ENCODE measurements at regions not wholly inside any gene's neighbourhood (a gene's known extent, or its start where the extent isn't known, plus 50 kb on each side); places are given as distances from the start of the nearest gene placed in this dataset.

DNA sequence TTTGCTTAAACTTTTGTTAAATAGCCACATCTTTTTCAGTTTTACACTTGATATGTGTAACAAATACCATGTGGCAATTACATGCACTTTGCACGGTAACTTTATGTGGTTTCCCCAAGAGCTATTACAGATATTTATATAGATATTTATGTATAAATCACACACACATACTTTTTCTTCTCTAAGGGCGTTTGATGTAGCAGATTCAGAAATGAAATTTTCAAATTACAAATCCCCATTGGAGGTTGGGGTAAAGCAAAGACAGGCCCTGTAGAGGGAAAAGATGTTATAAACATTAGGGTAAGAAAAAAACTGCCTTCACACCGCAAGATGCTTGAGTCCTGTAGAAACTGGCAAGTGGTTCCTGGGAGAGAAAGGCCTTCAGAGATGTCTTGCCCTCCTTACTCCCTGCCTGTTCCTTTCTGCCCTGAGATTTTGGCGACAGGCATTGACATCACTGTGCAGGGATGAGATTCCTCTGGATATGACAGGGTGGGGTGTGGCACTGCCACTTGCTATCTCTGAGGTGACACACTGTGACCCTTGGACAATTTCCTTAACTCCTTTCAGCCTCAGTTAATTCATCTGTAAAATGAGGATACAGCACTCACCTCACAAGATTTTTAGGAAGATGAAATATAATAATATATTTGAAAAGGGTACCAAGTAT, 177.9 kb upstream of the TUT7 start:
- WGBS, 3 donors, result 78 to 81% (median 78%) methylated on average over 4 of the region's 4 CpGs
- H3K4me3 ChIP-seq (ENCODE audit: low read depth in 1 of 3, low read length in 3 of 3), result no peak overlapping the region
- no peak overlapping the region for H3K27ac ChIP-seq (ENCODE audit: low read depth in 1 of 3, low read length in 2 of 3)
- FAIRE-seq (no peak), DNase-seq (no peak)
- H3K4me1 ChIP-seq (ENCODE audit: control insufficient read depth in 3 of 3, insufficient read depth in 2 of 3, low read depth in 1 of 3, low read length in 2 of 3), result no peaks in the 10 kb centered on the region
- H3K9me3 ChIP-seq (ENCODE audit: control insufficient read depth in 2 of 2, insufficient read depth in 1 of 2, low read depth in 1 of 2, low read length in 1 of 2), result no peaks in the 10 kb centered on the region
- H3K27me3 ChIP-seq (ENCODE audit: control insufficient read depth in 3 of 3, insufficient read depth in 3 of 3, low read length in 3 of 3), result peaks cover 0 to 2% (median 0%) of the 10 kb centered on the region in 3 donors
- H3K36me3 ChIP-seq (ENCODE audit: control insufficient read depth in 3 of 3, insufficient read depth in 2 of 3, low read depth in 1 of 3, low read length in 3 of 3), result no peaks in the 10 kb centered on the region

DNA sequence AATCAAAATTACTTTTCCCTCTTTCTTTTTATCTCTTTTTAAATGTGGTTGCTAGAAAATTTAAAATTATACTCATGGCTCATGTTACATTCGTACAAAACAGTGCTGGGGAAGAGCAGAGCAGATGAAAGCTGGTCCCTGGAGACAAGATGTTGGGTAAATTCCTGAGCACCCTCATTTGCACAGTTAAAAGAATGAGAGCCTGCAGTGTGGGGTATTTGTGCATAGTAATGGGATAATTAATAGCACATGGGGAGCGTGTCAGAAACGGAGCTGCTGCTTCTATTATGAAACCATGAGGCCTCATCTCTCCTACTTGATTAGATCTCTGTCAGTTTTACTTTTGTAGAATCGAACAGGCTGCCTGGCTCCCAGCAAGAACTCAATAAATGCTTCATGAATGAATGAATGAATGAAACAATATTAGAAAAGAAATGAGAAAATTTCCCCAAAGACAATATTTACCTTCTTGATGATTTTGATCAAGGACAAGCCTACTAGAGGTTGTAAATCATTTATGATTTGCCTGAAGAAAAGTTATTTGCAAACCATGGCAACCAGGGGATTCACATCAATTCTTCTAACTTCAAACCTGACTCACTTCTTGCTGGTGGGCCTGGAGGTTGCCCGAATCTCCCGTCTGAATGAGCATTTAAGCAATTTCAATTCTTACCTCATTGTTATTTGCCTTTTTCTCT, 177.2 kb upstream of the TUT7 start:
- WGBS, 3 donors, result 73 to 85% (median 80%) methylated on average over 6 of the region's 6 CpGs
- DNase-seq (no peak), FAIRE-seq (no peak)
- H3K9me3 ChIP-seq (ENCODE audit: control insufficient read depth in 2 of 2, insufficient read depth in 1 of 2, low read depth in 1 of 2, low read length in 1 of 2), result no peaks in the 10 kb centered on the region
- H3K27ac ChIP-seq (ENCODE audit: low read depth in 1 of 3, low read length in 2 of 3), result no peak overlapping the region
- H3K4me1 ChIP-seq (ENCODE audit: control insufficient read depth in 3 of 3, insufficient read depth in 2 of 3, low read depth in 1 of 3, low read length in 2 of 3), result no peaks in the 10 kb centered on the region
- H3K36me3 ChIP-seq (ENCODE audit: control insufficient read depth in 3 of 3, insufficient read depth in 2 of 3, low read depth in 1 of 3, low read length in 3 of 3), result no peaks in the 10 kb centered on the region
- peaks cover 0 to 2% (median 0%) of the 10 kb centered on the region in 3 donors for H3K27me3 ChIP-seq (ENCODE audit: control insufficient read depth in 3 of 3, insufficient read depth in 3 of 3, low read length in 3 of 3)
- no peak overlapping the region for H3K4me3 ChIP-seq (ENCODE audit: low read depth in 1 of 3, low read length in 3 of 3)

DNA sequence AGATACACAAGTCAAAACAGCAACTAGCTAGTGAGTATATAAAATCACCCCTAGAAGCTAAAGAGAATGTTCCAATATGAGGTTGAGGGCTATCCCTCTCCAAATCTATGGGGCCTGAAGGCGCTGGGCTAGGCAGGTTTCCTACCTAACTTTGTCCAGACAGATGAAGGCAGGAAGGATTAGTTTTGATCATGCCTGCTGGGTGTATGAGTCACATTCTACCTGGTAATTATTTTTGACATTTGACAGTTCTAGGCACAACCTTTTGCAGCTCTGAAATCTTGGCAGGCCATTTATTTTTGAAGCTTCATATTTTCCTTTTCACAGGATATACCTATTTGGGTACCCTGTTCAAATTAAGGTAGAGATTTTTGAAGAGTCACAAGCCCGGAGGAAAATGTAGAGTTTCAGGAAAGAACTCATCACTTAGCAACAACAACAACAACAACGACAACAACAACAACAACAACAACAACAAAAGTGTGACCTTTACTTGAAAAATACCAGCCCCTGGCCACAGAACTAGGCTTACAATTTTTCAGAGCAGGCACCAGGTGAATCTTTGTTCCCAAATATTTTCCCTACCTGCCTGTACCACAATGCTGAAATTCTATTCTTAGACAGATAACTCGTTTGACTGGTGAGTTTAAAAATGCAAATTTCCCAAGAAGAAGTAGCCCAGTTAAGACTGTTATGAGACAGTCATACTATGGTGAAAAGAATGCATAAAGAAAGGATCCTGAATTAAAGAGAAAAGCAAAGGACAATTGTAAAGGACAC, 175.5 kb upstream of the TUT7 start:
- no peak overlapping the region for H3K27ac ChIP-seq (ENCODE audit: low read depth in 1 of 3, low read length in 2 of 3)
- H3K9me3 ChIP-seq (ENCODE audit: control insufficient read depth in 2 of 2, insufficient read depth in 1 of 2, low read depth in 1 of 2, low read length in 1 of 2), result no peaks in the 10 kb centered on the region
- DNase-seq (no peak), FAIRE-seq (no peak)
- H3K27me3 ChIP-seq (ENCODE audit: control insufficient read depth in 3 of 3, insufficient read depth in 3 of 3, low read length in 3 of 3), result peaks cover 0 to 2% (median 0%) of the 10 kb centered on the region in 3 donors
- no peaks in the 10 kb centered on the region for H3K36me3 ChIP-seq (ENCODE audit: control insufficient read depth in 3 of 3, insufficient read depth in 2 of 3, low read depth in 1 of 3, low read length in 3 of 3)
- no peaks in the 10 kb centered on the region for H3K4me1 ChIP-seq (ENCODE audit: control insufficient read depth in 3 of 3, insufficient read depth in 2 of 3, low read depth in 1 of 3, low read length in 2 of 3)
- 57 to 67% (median 59%) methylated on average over 4 of the region's 4 CpGs for WGBS, 3 donors
- no peak overlapping the region for H3K4me3 ChIP-seq (ENCODE audit: low read depth in 1 of 3, low read length in 3 of 3)

DNA sequence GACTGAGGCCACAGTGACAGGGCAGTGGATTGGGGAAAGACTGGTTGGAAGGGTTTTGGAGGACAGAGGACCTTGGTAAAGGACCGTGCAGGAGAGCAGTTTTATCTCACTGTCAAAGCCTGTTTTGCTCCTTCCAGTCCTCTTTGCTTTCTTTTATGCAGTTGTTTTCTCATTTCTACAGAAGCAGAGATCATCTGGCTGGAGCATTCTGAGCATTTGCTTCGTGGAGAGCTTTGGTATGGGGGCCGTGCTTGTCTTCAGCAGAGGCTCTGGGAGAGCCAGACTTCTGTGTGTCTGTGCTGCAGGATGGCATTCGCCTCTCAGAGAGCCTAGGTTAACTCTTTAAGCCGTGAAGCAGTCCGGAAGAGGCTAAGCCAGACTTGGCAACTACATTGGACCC, 171.8 kb upstream of the TUT7 start:
- no peak overlapping the region for H3K27ac ChIP-seq (ENCODE audit: low read depth in 1 of 3, low read length in 2 of 3)
- DNase-seq, result no peak
- H3K9me3 ChIP-seq (ENCODE audit: control insufficient read depth in 2 of 2, insufficient read depth in 1 of 2, low read depth in 1 of 2, low read length in 1 of 2), result no peaks in the 10 kb centered on the region
- no peak for FAIRE-seq
- WGBS, 3 donors, result 53 to 62% (median 56%) methylated on average over 6 of the region's 6 CpGs
- H3K27me3 ChIP-seq (ENCODE audit: control insufficient read depth in 3 of 3, insufficient read depth in 3 of 3, low read length in 3 of 3), result no peaks in the 10 kb centered on the region
- no peak overlapping the region for H3K4me3 ChIP-seq (ENCODE audit: low read depth in 1 of 3, low read length in 3 of 3)
- H3K36me3 ChIP-seq (ENCODE audit: control insufficient read depth in 3 of 3, insufficient read depth in 2 of 3, low read depth in 1 of 3, low read length in 3 of 3), result no peaks in the 10 kb centered on the region
- H3K4me1 ChIP-seq (ENCODE audit: control insufficient read depth in 3 of 3, insufficient read depth in 2 of 3, low read depth in 1 of 3, low read length in 2 of 3), result no peaks in the 10 kb centered on the region

DNA sequence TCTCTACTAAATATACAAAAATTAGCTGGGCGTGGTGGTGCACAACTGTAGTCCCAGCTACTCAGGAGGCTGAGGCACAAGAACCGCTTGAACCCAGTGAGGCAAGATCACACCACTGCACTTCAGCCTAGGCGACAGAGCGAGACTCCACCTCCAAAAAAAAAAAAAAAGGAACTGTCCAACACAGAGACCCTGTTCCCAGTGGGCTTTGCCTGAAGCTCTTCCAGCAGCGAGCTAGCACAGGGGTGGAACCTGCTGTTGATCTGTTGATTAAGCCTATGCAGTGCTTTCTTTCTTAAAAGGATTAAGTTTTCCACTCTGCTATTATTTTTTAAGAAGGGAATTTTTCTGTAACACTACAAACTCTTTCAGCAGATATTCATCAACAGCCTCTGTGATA, 171.0 kb upstream of the TUT7 start:
- DNase-seq, result no peak
- Histone ChIP-seq H3K27me3 (ENCODE audit: control insufficient read depth in 3 of 3, insufficient read depth in 3 of 3, low read length in 3 of 3) (no peaks in the 10 kb centered on the region), H3K4me3 (ENCODE audit: low read depth in 1 of 3, low read length in 3 of 3) (no peak overlapping the region), H3K9me3 (ENCODE audit: control insufficient read depth in 2 of 2, insufficient read depth in 1 of 2, low read depth in 1 of 2, low read length in 1 of 2) (no peaks in the 10 kb centered on the region), H3K4me1 (ENCODE audit: control insufficient read depth in 3 of 3, insufficient read depth in 2 of 3, low read depth in 1 of 3, low read length in 2 of 3) (no peaks in the 10 kb centered on the region), H3K36me3 (ENCODE audit: control insufficient read depth in 3 of 3, insufficient read depth in 2 of 3, low read depth in 1 of 3, low read length in 3 of 3) (no peaks in the 10 kb centered on the region), H3K27ac (ENCODE audit: low read depth in 1 of 3, low read length in 2 of 3) (no peak overlapping the region)
- no peak for FAIRE-seq
- 77 to 82% (median 80%) methylated on average over 5 of the region's 5 CpGs for WGBS, 3 donors

DNA sequence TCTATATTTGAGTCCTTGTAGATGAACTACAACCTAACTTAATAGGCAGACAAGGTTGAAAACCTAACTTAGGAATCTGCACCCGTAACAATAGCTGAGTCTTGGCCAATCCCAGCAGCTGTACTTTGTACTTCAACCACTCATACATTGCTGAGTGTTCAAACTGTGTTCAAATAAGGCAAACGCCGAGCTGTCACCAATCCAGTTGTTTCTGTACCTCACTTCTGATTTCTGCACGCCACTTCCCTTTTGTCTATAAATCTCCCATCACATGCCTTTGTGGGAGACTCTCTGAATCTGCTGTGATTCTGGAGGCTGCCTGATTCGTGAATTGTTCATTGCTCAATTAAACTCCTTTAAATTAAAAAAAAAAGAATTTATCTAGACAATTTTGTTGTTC, 167.8 kb upstream of the TUT7 start:
- 25 to 52% (median 35%) methylated on average over 5 of the region's 5 CpGs for WGBS, 3 donors

DNA sequence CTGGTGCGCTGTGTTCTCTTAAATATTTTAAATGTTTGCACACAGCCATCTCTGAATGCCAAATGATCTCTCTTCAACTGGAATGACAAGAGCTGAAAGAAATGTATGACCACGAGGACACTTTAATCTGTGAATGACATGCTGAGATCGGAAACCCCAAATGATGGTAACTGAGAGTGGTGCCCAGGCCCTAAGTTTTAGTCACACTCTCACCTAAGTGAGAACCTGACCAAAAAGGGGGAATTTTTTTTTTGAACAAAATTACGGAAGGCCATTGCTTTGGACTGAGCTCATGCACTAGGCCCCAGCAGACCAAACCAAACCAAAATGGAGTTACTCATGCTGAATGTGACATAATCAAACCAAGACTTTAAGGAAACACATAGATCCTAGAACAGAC, 167.1 kb upstream of the TUT7 start:
- no peak overlapping the region for H3K4me3 ChIP-seq (ENCODE audit: low read depth in 1 of 3, low read length in 3 of 3)
- 84 to 91% (median 90%) methylated on average over 4 of the region's 4 CpGs for WGBS, 3 donors
- peaks cover 0 to under 1% (median 0%) of the 10 kb centered on the region in 3 donors for H3K27me3 ChIP-seq (ENCODE audit: control insufficient read depth in 3 of 3, insufficient read depth in 3 of 3, low read length in 3 of 3)
- no peaks in the 10 kb centered on the region for H3K4me1 ChIP-seq (ENCODE audit: control insufficient read depth in 3 of 3, insufficient read depth in 2 of 3, low read depth in 1 of 3, low read length in 2 of 3)
- no peaks in the 10 kb centered on the region for H3K9me3 ChIP-seq (ENCODE audit: control insufficient read depth in 2 of 2, insufficient read depth in 1 of 2, low read depth in 1 of 2, low read length in 1 of 2)
- no peak for DNase-seq
- H3K27ac ChIP-seq (ENCODE audit: low read depth in 1 of 3, low read length in 2 of 3), result no peak overlapping the region
- no peak for FAIRE-seq
- H3K36me3 ChIP-seq (ENCODE audit: control insufficient read depth in 3 of 3, insufficient read depth in 2 of 3, low read depth in 1 of 3, low read length in 3 of 3), result no peaks in the 10 kb centered on the region

More for the DNA sequence above, 167.8 kb upstream of the TUT7 start:
- Histone ChIP-seq H3K4me3 (ENCODE audit: low read depth in 1 of 3, low read length in 3 of 3) (no peak overlapping the region), H3K36me3 (ENCODE audit: control insufficient read depth in 3 of 3, insufficient read depth in 2 of 3, low read depth in 1 of 3, low read length in 3 of 3) (no peaks in the 10 kb centered on the region), H3K4me1 (ENCODE audit: control insufficient read depth in 3 of 3, insufficient read depth in 2 of 3, low read depth in 1 of 3, low read length in 2 of 3) (no peaks in the 10 kb centered on the region), H3K27me3 (ENCODE audit: control insufficient read depth in 3 of 3, insufficient read depth in 3 of 3, low read length in 3 of 3) (no peaks in the 10 kb centered on the region), H3K27ac (ENCODE audit: low read depth in 1 of 3, low read length in 2 of 3) (no peak overlapping the region), H3K9me3 (ENCODE audit: control insufficient read depth in 2 of 2, insufficient read depth in 1 of 2, low read depth in 1 of 2, low read length in 1 of 2) (no peaks in the 10 kb centered on the region)
- FAIRE-seq (no peak), DNase-seq (peak in 1 of 2 donors; percentile 16)

DNA sequence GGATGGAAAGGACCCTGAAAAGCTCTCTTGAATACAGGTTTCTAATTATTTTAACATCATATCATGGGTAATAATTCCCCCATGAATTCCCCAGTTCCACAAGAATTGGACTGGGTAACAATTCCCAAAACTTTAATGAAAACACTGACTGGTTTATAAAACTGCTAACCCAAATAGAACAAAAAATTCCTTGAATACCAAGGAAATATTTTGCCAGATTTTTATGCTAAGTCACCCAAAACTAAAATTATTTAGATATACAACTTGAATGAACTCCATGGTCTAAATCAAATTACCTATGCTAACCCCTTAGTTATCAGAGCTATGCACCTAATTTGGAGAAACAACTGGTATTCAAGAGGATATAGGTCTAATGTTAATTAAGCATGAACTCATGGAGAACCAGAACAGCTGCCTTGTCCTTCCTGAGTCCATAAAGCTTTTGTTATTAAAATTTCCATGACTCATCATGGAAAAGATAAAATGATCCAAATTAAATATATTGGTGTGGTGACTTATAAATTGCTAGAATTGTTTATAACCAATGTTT, 164.9 kb upstream of the TUT7 start:
- H3K27me3 ChIP-seq (ENCODE audit: control insufficient read depth in 3 of 3, insufficient read depth in 3 of 3, low read length in 3 of 3), result peaks cover 0 to 2% (median 0%) of the 10 kb centered on the region in 3 donors
- no peaks in the 10 kb centered on the region for H3K36me3 ChIP-seq (ENCODE audit: control insufficient read depth in 3 of 3, insufficient read depth in 2 of 3, low read depth in 1 of 3, low read length in 3 of 3)
- no peak overlapping the region for H3K27ac ChIP-seq (ENCODE audit: low read depth in 1 of 3, low read length in 2 of 3)
- H3K4me1 ChIP-seq (ENCODE audit: control insufficient read depth in 3 of 3, insufficient read depth in 2 of 3, low read depth in 1 of 3, low read length in 2 of 3), result no peaks in the 10 kb centered on the region
- DNase-seq (no peak), FAIRE-seq (no peak)
- no peaks in the 10 kb centered on the region for H3K9me3 ChIP-seq (ENCODE audit: control insufficient read depth in 2 of 2, insufficient read depth in 1 of 2, low read depth in 1 of 2, low read length in 1 of 2)
- H3K4me3 ChIP-seq (ENCODE audit: low read depth in 1 of 3, low read length in 3 of 3), result no peak overlapping the region

All from small intestine (tissue), 7 donors.